Muscle of leg (tissue), 3 donors: ENCODE measurements at regions not wholly inside any gene's neighbourhood (a gene's known extent, or its start where the extent isn't known, plus 50 kb on each side); places are given as distances from the start of the nearest gene placed in this dataset.
"Not testable (repeated sequence)": the region's sequence is repeated elsewhere in the genome, so short reads cannot be mapped to it uniquely, and the experiment has no call there.

Experiments used
- DNase-seq: peaks from one replicate; pipeline ENCODE4 v3.0.0; 2013
- H3K27ac ChIP-seq: one replicate; pipeline ENCODE4 v1.5.1; 2013; ENCODE audit warnings: mild to moderate bottlenecking, low read length, control low read depth
- H3K27me3 ChIP-seq: one replicate; pipeline ENCODE4 v1.6.1; 2013; ENCODE audit warnings: low read length; ENCODE audit not compliant: control insufficient read depth, insufficient read depth
- H3K36me3 ChIP-seq: one replicate; pipeline ENCODE4 v1.6.1; 2013; ENCODE audit warnings: low read length; ENCODE audit not compliant: control insufficient read depth, insufficient read depth
- H3K4me1 ChIP-seq: one replicate; pipeline ENCODE4 v1.6.1; 2013; ENCODE audit warnings: low read length; ENCODE audit not compliant: control insufficient read depth, insufficient read depth
- H3K4me3 ChIP-seq: one replicate; pipeline ENCODE4 v1.5.1; 2013; ENCODE audit warnings: low read length, control low read depth
- H3K9me3 ChIP-seq: replicated peaks from 2 replicates; pipeline ENCODE4 v1.6.1; 2013; ENCODE audit warnings: low read depth, low read length; ENCODE audit not compliant: control insufficient read depth
- WGBS: methylation state at CpG from one replicate; pipeline ENCODE4 v1.1.5; 2013; ENCODE audit warnings: missing lambda C conversion rate; ENCODE audit not compliant: insufficient coverage; 5-methylcytosine and 5-hydroxymethylcytosine counted together

DNA sequence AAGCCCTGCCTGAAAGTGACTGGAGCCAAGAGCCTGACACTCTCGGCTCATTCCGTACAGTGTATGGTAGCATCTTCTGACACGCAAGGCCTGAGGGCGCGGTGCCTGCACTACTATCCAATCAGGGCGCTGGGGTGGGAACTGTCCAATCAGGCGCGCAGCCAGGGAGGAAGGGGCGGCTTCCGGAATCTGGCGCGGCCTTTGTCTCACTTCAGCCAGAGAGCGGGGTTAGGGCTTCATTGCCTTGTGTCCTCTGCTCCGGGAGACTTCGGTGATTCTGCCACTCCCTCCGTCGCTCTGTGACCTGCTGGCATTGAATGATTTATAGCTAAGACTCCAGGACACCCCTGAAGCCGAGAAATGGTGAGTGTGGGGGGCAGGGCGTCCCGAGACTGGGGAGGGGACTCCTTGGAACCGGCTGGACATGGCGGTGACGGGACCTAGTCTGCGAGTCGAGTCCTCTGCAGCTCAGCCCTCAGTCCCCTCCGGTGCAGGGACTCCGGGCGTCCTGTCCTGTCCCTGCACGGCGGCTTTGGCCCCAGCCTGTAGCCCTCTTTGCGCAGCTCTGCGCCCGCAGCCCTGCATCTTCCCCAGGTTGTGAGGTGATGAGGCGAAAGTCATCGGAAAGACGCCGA is 183.4 kb downstream of the LIPI start:
- 3% methylated on average over 18 of the region's 37 CpGs for WGBS
- H3K9me3 ChIP-seq, H3K27ac ChIP-seq, H3K4me1 ChIP-seq, H3K36me3 ChIP-seq, H3K27me3 ChIP-seq: not testable (repeated sequence)
- DNase-seq: peak; percentile 98
- H3K4me3 ChIP-seq: peak overlapping the region; percentile 53

DNA sequence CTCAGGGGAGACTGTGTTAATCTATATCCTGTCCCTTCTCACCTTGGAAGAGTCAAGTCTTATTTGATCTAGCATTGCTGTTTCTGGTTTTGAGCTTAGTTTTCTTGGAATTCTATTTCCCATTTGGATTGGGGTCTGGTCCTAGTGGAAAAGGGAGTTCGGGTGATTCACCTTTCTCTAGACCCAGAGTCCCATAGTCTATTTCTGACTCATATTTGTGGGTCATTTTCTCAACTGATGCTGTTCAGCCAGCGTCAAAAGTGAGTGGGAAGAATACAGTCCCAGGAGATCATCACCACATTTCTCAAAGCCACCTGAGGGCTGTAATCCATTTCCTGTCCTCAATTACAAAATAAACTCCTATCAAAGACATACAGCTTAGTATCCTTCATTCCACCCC is 190.6 kb downstream of the LIPI start:
- H3K27me3 ChIP-seq, H3K4me1 ChIP-seq, H3K9me3 ChIP-seq, H3K4me3 ChIP-seq, DNase-seq, H3K27ac ChIP-seq, H3K36me3 ChIP-seq: not testable (repeated sequence)
- no CpG with 5 or more reads among the region's 2 CpGs for WGBS

DNA sequence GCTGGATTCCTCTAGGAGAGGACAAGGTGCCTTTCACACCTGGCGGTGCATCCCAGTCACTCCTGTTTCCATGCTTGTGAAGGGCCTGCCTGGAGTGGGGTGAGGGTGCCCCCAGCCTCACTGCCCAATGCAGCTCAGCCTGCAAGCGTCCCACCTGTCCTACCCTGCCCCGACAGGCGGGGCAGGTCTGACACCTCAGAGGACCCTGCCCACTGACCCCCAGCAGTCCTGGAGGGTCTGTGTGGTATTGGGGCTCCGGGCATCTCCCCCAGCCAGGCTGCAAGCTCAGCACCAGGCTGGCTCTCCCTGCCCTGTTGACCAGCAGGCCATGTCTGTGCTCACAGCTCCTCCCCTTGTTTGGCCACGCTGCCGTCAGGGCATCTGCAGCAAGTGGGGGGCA is 194.9 kb downstream of the LIPI start:
- not testable (repeated sequence) for H3K27ac ChIP-seq, H3K4me3 ChIP-seq, H3K36me3 ChIP-seq, H3K4me1 ChIP-seq, H3K9me3 ChIP-seq, DNase-seq, H3K27me3 ChIP-seq
- 40% methylated on average over 1 of the region's 7 CpGs for WGBS

DNA sequence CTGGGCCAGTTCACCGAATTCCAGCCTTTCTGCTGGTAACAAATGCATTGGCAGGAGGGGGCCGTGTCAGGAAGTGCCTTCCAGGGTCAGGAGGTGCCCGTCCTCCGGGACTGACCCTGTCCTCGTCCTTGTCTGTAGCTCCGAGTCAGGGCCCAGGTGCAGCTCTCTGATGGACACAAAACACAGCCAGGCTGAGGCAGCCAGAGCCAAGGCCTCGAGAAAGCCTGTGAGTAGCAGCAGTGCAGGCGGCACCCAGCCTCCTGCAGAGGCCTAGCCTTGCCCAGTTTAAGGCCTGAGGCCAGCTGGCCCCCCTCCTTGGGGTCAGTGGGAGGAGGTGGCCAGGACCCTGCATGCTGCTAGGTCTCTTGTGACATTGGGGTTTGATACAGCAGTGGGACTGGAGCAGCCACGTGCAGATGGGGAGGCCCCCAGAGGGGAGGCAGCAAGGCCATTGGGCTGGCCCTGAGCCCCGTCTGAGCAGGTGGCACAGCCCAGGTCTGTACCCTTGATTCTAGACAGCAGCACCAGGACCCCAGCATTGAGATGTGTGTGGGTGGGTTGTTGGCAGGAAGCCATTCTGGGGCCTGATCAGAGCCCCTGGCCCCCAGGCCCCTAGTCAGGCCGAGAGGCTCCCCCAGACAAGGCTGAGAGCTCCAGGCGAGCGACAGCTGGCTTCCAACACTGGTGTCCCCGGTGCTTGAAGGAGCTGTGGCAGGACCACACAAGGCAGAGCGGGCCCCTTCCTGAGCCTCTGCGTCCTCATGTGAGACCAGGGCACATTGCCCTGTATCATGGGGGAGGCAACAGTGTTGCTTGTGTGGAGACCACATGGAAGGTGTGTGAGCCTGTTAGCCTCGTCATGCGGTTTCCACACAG is 196.9 kb downstream of the LIPI start:
- not testable (repeated sequence) for H3K36me3 ChIP-seq, H3K9me3 ChIP-seq, H3K27ac ChIP-seq, DNase-seq, H3K4me1 ChIP-seq, H3K27me3 ChIP-seq, H3K4me3 ChIP-seq
- WGBS: 74% methylated on average over 11 of the region's 18 CpGs

DNA sequence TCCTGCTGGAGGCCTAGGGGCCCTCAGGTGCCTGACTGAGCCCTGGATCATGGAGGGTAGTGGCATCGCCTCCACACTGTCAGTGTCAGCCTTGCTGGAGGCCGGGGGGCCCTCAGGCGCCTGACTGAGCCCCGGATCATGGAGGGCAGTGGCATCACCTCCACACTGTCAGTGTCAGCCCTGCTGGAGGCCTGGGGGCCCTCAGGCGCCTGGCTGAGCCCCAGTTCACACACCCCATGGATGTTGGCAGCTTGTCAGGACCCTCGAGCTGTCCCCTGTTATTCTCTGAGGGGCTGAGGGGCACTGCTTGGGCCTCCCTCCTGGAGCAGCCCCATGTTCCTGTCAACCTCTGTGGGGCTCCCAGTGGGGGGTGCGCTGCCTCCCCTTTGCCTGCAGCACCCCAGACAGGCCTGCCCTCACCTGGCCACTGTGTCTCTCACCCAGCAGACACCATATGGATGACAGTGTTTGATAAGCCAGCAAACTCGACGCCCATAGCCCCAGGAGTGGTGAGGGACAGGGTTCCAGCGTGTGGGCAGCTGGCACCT is 197.6 kb downstream of the LIPI start:
- 64% methylated on average over 8 of the region's 10 CpGs for WGBS
- H3K9me3 ChIP-seq: peaks cover 6% of the 10 kb centered on the region
- H3K4me1 ChIP-seq: no peaks in the 10 kb centered on the region
- H3K36me3 ChIP-seq: no peaks in the 10 kb centered on the region
- no peak overlapping the region for H3K27ac ChIP-seq
- DNase-seq: no peak
- H3K27me3 ChIP-seq: no peaks in the 10 kb centered on the region
- no peak overlapping the region for H3K4me3 ChIP-seq

DNA sequence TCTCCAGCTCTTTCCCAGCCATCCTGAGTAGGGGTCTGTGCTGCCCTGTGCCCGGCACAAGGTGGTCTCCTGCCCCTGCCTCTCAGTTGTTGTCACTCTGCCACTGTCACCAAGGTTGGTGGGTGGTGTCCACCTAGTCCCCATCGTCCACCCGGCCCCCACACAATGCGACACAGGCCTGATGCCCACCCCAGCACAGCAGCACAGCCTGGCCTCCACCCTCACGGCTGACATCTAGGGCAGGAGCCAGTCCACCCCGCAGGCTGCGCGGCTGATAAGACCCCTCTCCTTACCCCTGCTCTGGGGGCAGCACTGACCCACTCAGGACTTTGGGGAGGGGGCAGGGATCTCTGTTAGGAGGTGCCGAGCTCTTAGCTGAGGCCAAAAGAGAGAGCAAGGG is 198.3 kb downstream of the LIPI start:
- DNase-seq: no peak
- 87% methylated on average over 3 of the region's 9 CpGs for WGBS
- no peaks in the 10 kb centered on the region for H3K27me3 ChIP-seq

DNA sequence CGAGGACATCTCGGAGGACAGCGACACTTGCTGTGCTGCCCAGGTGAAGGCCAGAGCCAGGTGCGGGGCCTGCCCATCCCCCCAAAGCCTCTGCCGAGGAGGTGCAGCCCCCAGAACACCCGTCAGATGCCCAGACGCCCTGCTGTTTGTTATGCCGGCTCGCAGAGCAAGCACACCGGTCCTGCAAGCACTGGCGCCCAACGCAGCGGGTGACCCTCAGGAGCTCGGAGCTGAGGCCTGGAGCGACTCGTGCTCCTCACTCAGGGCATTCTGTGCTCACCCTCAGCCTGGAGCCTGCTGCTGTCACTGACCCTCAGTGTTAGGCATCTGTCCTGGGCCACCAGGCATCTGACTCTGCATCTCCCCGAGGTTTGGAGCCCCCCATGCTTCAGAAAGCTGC is 199.0 kb downstream of the LIPI start:
- not testable (repeated sequence) for H3K4me1 ChIP-seq, H3K27ac ChIP-seq, DNase-seq, H3K4me3 ChIP-seq, H3K36me3 ChIP-seq, H3K9me3 ChIP-seq, H3K27me3 ChIP-seq
- WGBS: 89% methylated on average over 17 of the region's 17 CpGs

More for the DNA sequence above, 198.3 kb downstream of the LIPI start:
- H3K4me1 ChIP-seq: no peaks in the 10 kb centered on the region
- no peak overlapping the region for H3K4me3 ChIP-seq
- no peak overlapping the region for H3K27ac ChIP-seq
- H3K9me3 ChIP-seq: peaks cover 6% of the 10 kb centered on the region
- no peaks in the 10 kb centered on the region for H3K36me3 ChIP-seq

DNA sequence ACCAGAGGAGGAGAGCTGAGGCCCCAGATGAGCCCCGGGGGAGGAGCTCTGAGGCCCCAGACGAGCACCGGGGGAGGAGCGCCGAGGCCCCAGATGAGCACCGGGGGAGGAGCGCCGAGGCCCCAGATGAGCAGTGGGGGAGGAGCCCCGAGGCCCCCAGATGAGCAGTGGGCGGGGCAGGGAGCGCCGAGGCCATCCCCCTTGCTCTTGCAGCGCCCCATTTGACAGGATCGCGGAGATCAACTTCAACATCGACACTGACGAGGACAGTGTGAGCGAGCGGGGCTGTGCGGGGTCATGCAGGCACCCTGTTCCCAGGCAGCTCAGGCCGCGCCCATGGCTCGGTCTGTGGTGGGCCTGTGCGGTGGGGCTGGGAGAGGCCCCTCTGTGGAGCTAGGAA is 199.6 kb downstream of the LIPI start:
- 90% methylated on average over 24 of the region's 24 CpGs for WGBS
- not testable (repeated sequence) for H3K36me3 ChIP-seq, H3K27ac ChIP-seq, DNase-seq, H3K27me3 ChIP-seq, H3K9me3 ChIP-seq, H3K4me1 ChIP-seq, H3K4me3 ChIP-seq

DNA sequence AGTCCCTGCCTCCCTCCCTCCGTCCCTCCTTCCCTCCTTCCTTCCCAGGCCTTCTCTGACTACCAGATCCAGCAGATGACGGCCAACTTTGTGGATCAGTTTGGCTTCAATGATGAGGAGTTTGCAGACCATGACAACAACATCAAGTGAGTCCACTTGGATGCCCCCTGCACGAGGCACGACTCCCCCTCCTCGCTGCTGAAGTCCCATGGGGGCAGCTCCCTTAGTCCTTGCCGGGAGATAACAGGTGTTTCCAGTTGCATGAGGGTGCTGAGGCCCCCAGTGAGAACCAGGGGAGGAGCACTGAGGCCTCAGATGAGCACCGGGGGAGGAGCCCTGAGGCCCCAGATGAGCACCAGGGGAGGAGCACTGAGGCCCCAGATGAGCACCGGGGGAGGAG is 200.0 kb downstream of the LIPI start:
- no peak for DNase-seq
- WGBS: 88% methylated on average over 6 of the region's 8 CpGs
- Histone ChIP-seq H3K36me3 (no peaks in the 10 kb centered on the region), H3K4me3 (no peak overlapping the region), H3K27ac (no peak overlapping the region), H3K4me1 (no peaks in the 10 kb centered on the region), H3K27me3 (no peaks in the 10 kb centered on the region), H3K9me3 (peaks cover 6% of the 10 kb centered on the region)

DNA sequence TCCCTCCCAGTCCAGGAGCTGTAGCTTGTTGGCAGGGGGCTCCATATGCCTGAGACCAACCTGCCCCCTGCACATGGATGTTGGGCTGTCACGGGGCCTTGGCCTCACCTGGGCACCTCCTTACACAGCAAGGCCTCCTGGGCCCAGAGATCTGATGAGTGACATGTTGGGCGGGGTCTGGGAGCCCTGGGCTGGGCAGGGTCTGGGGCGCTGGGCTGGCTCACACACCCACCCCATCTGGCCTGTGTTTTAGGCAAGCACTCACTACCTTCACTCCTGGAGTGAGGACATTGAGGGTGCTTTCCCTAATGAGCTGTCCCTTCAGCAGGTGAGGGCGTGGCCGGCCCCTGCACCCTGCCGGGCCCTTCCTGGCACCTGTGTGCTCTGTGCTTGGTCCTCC is 200.8 kb downstream of the LIPI start:
- H3K4me3 ChIP-seq, H3K27me3 ChIP-seq, H3K27ac ChIP-seq, DNase-seq, H3K9me3 ChIP-seq, H3K36me3 ChIP-seq, H3K4me1 ChIP-seq: not testable (repeated sequence)
- no CpG with 5 or more reads among the region's 6 CpGs for WGBS
